ENCODE measurements at regions not wholly inside any gene's neighbourhood (a gene's known extent, or its start where the extent isn't known, plus 50 kb on each side); places are given as distances from the start of the nearest gene placed in this dataset.

GRCh38 chr13:46486270-46486669 lies 66.7 kb upstream of the LRCH1 start:
- Histone ChIP-seq H3K9me3 (peaks cover 0 to 5% (median 0%) of the 10 kb centered on the region in 3 donors), H3K27me3 (no peaks in the 10 kb centered on the region), H3K4me3 (no peak overlapping the region), H3K36me3 (no peaks in the 10 kb centered on the region), H3K4me1 (no peaks in the 10 kb centered on the region), H3K27ac (no peak overlapping the region)
- TF ChIP-seq POLR2A (IDR thresholded peaks at IDR 0.05) (no peak), CTCF (IDR thresholded peaks at IDR 0.05 in 4 of 5, conservative IDR thresholded peaks at IDR 0.05 in 1 of 5) (no peak)
- intact Hi-C loops (cut with DNase I; ENCODE audit: low total_unique reads): no loop called here
- DNase-seq: no peak
- ATAC-seq: no peak
- in situ Hi-C loops (cut with MboI; ENCODE audit: low sequenced_read_pairs in 4 of 4): no loop called here

- intact Hi-C loops (cut with DNase I; ENCODE audit: low total_unique reads) (no loop called here), in situ Hi-C loops (cut with MboI; ENCODE audit: low sequenced_read_pairs in 4 of 4) (no loop called here)
- Histone ChIP-seq H3K36me3 (no peaks in the 10 kb centered on the region), H3K4me3 (no peak overlapping the region), H3K4me1 (no peaks in the 10 kb centered on the region), H3K27me3 (no peaks in the 10 kb centered on the region), H3K9me3 (peaks cover 0 to 5% (median 0%) of the 10 kb centered on the region in 3 donors), H3K27ac (no peak overlapping the region)
- DNase-seq (no peak), ATAC-seq (no peak)
- TF ChIP-seq POLR2A (IDR thresholded peaks at IDR 0.05) (no peak), CTCF (IDR thresholded peaks at IDR 0.05 in 4 of 5, conservative IDR thresholded peaks at IDR 0.05 in 1 of 5) (no peak)
Measured at GRCh38 chr13:46484561-46484960, 68.4 kb upstream of the LRCH1 start.

GRCh38 chr13:46481166-46481565 lies 71.8 kb upstream of the LRCH1 start:
- H3K9me3 ChIP-seq: peaks cover 0 to 5% (median 0%) of the 10 kb centered on the region in 3 donors
- TF ChIP-seq POLR2A (IDR thresholded peaks at IDR 0.05) (no peak), CTCF (IDR thresholded peaks at IDR 0.05 in 4 of 5, conservative IDR thresholded peaks at IDR 0.05 in 1 of 5) (no peak)
- no peaks in the 10 kb centered on the region for H3K4me1 ChIP-seq
- no peak overlapping the region for H3K27ac ChIP-seq
- H3K36me3 ChIP-seq: no peaks in the 10 kb centered on the region
- no peak for ATAC-seq
- in situ Hi-C loops (cut with MboI; ENCODE audit: low sequenced_read_pairs in 4 of 4) (no loop called here), intact Hi-C loops (cut with DNase I; ENCODE audit: low total_unique reads) (no loop called here)
- no peak for DNase-seq
- no peaks in the 10 kb centered on the region for H3K27me3 ChIP-seq
- no peak overlapping the region for H3K4me3 ChIP-seq

GRCh38 chr13:46480131-46480530 lies 72.8 kb upstream of the LRCH1 start:
- no peak overlapping the region for H3K27ac ChIP-seq
- DNase-seq: no peak
- in situ Hi-C loops (cut with MboI; ENCODE audit: low sequenced_read_pairs in 4 of 4) (no loop called here), intact Hi-C loops (cut with DNase I; ENCODE audit: low total_unique reads) (no loop called here)
- H3K27me3 ChIP-seq: no peaks in the 10 kb centered on the region
- ATAC-seq: no peak
- H3K36me3 ChIP-seq: no peaks in the 10 kb centered on the region
- TF ChIP-seq POLR2A (IDR thresholded peaks at IDR 0.05): no peak
- TF ChIP-seq CTCF (IDR thresholded peaks at IDR 0.05 in 4 of 5, conservative IDR thresholded peaks at IDR 0.05 in 1 of 5): no peak
- no peaks in the 10 kb centered on the region for H3K4me1 ChIP-seq
- no peak overlapping the region for H3K4me3 ChIP-seq
- peaks cover 0 to 5% (median 0%) of the 10 kb centered on the region in 3 donors for H3K9me3 ChIP-seq

GRCh38 chr13:46479691-46480090 lies 73.3 kb upstream of the LRCH1 start:
- DNase-seq: no peak
- intact Hi-C loops (cut with DNase I; ENCODE audit: low total_unique reads): no loop called here
- TF ChIP-seq CTCF (IDR thresholded peaks at IDR 0.05 in 4 of 5, conservative IDR thresholded peaks at IDR 0.05 in 1 of 5): no peak
- no peak for TF ChIP-seq POLR2A (IDR thresholded peaks at IDR 0.05)
- in situ Hi-C loops (cut with MboI; ENCODE audit: low sequenced_read_pairs in 4 of 4): no loop called here
- Histone ChIP-seq H3K27me3 (no peaks in the 10 kb centered on the region), H3K27ac (no peak overlapping the region), H3K4me3 (no peak overlapping the region), H3K4me1 (no peaks in the 10 kb centered on the region), H3K9me3 (peaks cover 0 to 5% (median 0%) of the 10 kb centered on the region in 3 donors), H3K36me3 (no peaks in the 10 kb centered on the region)
- ATAC-seq: no peak
